HAP-1 (cell line): ENCODE measurements at regions not wholly inside any gene's neighbourhood (a gene's known extent, or its start where the extent isn't known, plus 50 kb on each side); places are given as distances from the start of the nearest gene placed in this dataset.
A peak's percentile ranks its signal among the peaks of the same experiment; 100 is the strongest.

Experiments
- DNase-seq, 2 experiments: peaks; one replicate each; pipeline ENCODE4 v3.0.0-alpha.2; 2016 to 2020; ENCODE audit warnings: low spot score in 2 of 2
- H3K27me3 ChIP-seq: fragments of 250-450 bp; sonication (Bioruptor Pico); 2 replicates; pipeline ENCODE4 v1.5.1; 2020; ENCODE audit warnings: low read depth, mild to moderate bottlenecking, moderate library complexity
- H3K36me3 ChIP-seq: fragments of 250-450 bp; sonication (Bioruptor Pico); replicated peaks from 2 replicates; pipeline ENCODE4 v1.5.1; 2020; ENCODE audit warnings: mild to moderate bottlenecking
- H3K4me1 ChIP-seq: fragments of 250-450 bp; sonication (Bioruptor Pico); 2 replicates; pipeline ENCODE4 v1.5.1; 2020; ENCODE audit warnings: mild to moderate bottlenecking
- H3K4me3 ChIP-seq: fragments of 250-450 bp; sonication (Bioruptor Pico); 2 replicates; pipeline ENCODE4 v1.5.1; 2020; ENCODE audit warnings: mild to moderate bottlenecking, moderate library complexity
- H3K9me3 ChIP-seq: fragments of 250-450 bp; sonication (Bioruptor Pico); 2 replicates; pipeline ENCODE4 v1.5.1; 2020; ENCODE audit warnings: mild to moderate bottlenecking, moderate library complexity
- in situ Hi-C: fragments of 300-500 bp; cut with MboI; formaldehyde crosslinking; loops from 3 replicates; pipeline ENCODE4 v1.14.3; 2020; ENCODE audit warnings: low sequenced_read_pairs, inconsistent platforms, mixed read lengths

DNA sequence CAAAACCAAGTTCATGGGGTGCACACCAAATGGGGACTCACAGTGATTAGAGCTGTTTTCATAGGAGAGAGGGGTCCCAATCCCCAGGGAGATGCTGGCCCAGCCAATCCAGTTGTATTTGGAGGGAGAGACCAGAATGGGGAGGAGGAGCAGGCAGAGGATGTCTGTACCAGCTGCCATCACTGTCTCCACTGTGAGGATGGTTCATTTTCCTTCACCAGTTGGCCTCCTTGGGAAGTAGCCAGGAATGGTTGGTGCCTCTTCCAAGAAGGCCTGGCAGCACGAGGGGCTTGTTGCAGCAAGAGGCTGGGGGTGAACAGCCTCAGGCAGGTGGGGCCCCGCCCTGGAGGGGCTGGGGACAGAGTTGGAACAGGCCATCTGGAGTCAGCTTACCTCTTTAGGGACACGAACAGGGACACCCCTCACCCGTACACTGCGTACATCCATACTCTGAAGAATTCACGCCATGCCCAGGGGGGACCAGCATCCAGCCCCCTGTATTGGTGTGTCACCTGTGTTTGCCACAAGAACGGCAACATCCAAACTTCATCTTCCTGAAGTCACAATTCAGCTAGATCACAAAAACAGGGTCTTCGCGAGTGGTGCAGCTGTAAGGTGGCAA is 161.7 kb upstream of the ZNF236 start:
- in situ Hi-C loops: no loop called here
- H3K4me3 ChIP-seq: no peak overlapping the region
- no peak for DNase-seq
- H3K4me1 ChIP-seq: peaks cover 13% of the 10 kb centered on the region
- no peaks in the 10 kb centered on the region; the same call in 1 of the 2 replicates for H3K9me3 ChIP-seq
- no peaks in the 10 kb centered on the region for H3K36me3 ChIP-seq
- H3K27me3 ChIP-seq: no peaks in the 10 kb centered on the region

DNA sequence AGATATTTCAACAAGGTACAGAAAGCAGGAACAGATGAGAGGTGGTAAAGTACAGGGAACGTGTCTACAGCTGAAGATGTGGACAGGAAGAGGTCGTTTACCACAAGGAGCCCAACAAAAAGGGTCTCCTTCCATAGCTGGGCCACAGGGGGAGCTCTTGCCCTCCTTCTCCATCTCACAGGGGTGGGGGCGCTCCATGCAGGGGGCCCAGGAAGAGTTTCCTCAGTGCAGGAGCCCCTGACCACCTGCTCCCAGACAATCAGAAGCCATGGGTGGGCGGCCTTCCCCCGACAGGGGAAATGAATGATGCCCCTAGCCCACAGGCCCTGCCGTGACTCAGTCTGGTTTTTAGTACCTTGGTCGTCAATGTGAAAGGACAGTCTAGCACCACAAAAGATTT is 163.6 kb upstream of the ZNF516 start:
- DNase-seq: peak in 1 of 2 experiments; percentile 67
- in situ Hi-C loops: no loop called here

DNA sequence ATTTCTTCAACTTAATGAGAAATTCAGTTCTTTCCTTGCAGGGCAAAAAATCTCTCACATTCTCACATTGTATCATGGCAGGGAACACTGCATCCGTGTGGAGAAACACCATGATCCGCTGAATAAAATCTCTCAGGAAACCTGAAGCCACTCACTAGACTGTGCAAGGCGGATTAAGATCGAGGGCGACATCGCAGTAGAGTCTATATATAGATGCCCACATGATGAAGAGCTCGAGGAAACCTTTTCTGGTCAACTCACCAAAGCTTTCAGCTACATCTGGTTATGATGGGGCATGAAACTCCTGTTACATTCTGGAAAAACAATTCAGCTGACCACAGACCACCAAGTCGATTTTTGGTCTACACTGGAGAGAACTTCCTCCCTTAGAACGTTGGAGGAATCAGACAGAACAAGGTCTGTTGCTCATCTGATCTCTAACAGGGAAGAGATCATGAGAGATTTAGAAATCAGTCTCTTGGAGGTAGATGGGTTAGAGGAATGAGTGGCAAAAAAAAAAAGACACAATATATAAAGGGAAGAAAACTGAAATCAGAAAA is 162.9 kb upstream of the ZNF516 start:
- H3K36me3 ChIP-seq: no peaks in the 10 kb centered on the region
- no peaks in the 10 kb centered on the region for H3K9me3 ChIP-seq
- no peak for DNase-seq
- peaks cover 13% of the 10 kb centered on the region for H3K4me1 ChIP-seq
- no peaks in the 10 kb centered on the region for H3K27me3 ChIP-seq
- no peak overlapping the region for H3K4me3 ChIP-seq
- in situ Hi-C loops: no loop called here

More for the DNA sequence above, 163.6 kb upstream of the ZNF516 start:
- Histone ChIP-seq H3K27me3 (no peaks in the 10 kb centered on the region), H3K36me3 (no peaks in the 10 kb centered on the region), H3K4me3 (no peak overlapping the region), H3K9me3 (no peaks in the 10 kb centered on the region), H3K4me1 (peaks cover 13% of the 10 kb centered on the region)

DNA sequence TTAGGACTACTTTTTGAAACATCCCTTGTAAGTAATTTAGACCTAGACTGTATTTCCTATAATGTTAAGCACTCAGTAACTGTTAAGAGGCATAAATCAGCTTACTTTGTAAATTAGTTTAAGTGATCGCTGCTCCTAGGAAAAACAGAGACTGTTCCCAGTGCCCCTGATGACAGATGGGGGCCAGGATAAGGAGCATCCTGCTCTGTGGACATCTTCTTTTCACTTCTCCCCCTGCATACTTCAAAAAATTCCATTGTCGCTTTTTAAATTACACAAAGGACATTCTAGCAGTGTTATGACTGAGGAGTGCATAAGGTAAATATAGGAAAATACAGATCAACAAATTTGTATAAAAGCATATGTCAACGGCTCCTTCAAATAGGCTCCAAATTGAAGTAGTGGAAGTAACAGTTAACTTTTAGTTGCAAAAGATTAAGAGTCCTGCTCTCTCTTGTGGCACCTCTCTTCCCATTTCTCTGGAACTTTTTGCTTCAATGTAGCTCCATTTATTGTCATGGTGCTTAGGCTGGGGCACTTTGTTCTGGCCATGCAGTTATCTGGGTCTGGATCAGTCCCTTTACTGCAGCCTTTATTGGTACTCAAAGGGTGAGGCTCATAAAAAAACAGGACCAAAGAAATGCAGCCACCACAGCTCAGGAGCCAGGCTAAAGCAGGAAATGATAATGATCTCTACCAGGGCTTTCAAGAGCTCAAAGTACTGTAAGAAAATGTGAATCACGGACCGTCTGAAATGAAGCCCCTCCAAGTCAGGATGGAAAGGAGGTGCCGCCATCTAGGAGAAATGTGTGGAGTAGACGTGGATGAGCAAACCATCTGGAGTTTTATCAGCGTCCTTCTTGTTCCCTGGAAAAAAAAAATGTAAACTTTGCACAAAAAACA is 162.1 kb upstream of the ZNF516 start:
- DNase-seq: peak; percentile 64 to 85
- no peaks in the 10 kb centered on the region for H3K9me3 ChIP-seq
- in situ Hi-C loops: no loop called here
- peaks cover 13% of the 10 kb centered on the region for H3K4me1 ChIP-seq
- H3K4me3 ChIP-seq: no peak overlapping the region
- H3K36me3 ChIP-seq: no peaks in the 10 kb centered on the region
- no peaks in the 10 kb centered on the region for H3K27me3 ChIP-seq

DNA sequence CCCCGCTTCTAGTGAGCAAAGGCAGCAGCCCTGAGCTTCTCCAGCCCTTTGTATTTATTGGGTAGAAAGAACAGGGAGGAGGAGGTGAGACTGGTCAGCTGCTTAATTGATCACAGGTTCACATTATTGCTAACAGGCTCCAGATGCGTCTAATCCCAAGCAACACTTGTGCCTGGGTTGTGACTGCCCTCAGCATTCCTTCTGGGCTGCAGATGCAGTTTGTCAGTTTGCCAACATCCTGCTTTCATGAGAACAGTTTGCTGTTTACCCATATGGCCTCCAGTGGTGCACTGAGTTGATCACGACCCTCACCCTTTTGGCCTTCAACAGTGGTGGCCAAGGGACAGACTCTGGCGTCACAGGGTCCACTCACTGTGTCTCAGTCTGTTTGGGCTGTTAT is 159.5 kb upstream of the ZNF516 start:
- H3K4me3 ChIP-seq: no peak overlapping the region
- peaks cover 13% of the 10 kb centered on the region for H3K4me1 ChIP-seq
- no peaks in the 10 kb centered on the region for H3K36me3 ChIP-seq
- no peaks in the 10 kb centered on the region for H3K27me3 ChIP-seq
- DNase-seq: no peak
- in situ Hi-C loops: no loop called here
- H3K9me3 ChIP-seq: no peaks in the 10 kb centered on the region

DNA sequence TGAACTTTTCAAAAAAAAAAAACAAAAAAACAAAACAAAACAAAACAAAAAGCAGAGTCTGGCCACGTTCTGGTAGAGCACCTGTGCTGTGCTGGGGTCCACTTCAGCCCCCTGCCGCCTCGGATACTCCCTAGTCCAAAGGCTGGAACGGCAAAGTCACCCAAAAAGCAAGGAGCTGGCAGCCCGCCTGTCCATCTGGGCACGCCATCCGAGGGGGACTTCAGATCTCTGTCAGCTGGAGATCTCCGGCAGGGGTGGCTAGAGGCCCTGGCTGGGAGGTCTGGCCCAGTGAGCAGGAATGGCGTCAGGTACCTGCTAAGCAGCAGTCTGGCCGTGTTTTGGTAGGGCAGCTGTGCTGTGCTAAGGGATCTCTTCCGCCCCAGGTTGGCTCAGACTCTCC is 152.3 kb upstream of the ZNF516 start:
- H3K36me3 ChIP-seq: no peaks in the 10 kb centered on the region
- H3K9me3 ChIP-seq: no peaks in the 10 kb centered on the region
- in situ Hi-C loops: no loop called here
- H3K4me1 ChIP-seq: no peaks in the 10 kb centered on the region
- no peak overlapping the region for H3K4me3 ChIP-seq
- no peak for DNase-seq
- H3K27me3 ChIP-seq: no peaks in the 10 kb centered on the region

DNA sequence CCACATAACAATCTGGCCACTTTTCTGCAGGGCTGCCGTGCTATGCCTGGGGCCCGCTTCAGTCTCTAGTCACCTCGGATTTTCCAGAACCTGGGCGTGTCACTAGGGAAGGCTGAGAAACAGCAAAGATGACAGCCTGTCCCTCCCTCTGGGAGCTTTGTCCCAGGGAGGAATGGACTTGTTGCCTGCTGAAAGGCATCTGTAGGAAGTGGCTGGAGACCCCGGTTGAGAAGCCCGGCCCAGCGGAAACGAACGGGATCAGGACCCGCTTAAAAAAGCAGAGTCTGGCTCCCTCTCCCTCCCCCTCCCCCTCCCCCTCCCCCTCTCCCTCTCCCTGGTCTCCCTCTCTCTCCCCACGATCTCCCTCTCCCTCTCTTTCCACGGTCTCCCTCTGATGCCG is 149.5 kb upstream of the ZNF516 start:
- Histone ChIP-seq H3K4me1 (no peaks in the 10 kb centered on the region), H3K4me3 (no peak overlapping the region), H3K9me3 (no peaks in the 10 kb centered on the region), H3K27me3 (no peaks in the 10 kb centered on the region), H3K36me3 (no peaks in the 10 kb centered on the region)
- DNase-seq: no peak
- in situ Hi-C loops: no loop called here

DNA sequence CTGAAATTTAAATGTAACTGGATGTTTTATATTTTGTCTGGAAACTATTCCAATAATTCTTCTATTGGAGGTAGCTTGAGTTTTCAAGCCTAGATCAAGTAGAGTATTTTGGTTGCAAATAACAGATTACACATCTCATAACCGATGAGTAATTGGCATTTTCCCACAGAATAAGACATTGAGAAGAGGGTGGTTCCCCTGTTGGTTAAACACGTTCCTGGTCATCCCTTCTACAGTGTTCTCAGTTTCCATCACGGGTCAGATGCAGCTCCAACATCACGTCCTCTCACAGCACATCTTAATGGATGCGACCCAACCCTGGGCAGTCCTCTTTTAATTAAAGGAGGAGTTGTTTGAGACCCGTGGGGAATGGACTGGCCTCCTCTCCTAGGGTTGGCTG is 149.0 kb upstream of the ZNF516 start:
- Histone ChIP-seq H3K9me3 (no peaks in the 10 kb centered on the region), H3K27me3 (no peaks in the 10 kb centered on the region), H3K4me3 (no peak overlapping the region), H3K4me1 (no peaks in the 10 kb centered on the region), H3K36me3 (no peaks in the 10 kb centered on the region)
- in situ Hi-C loops: no loop called here
- no peak for DNase-seq

DNA sequence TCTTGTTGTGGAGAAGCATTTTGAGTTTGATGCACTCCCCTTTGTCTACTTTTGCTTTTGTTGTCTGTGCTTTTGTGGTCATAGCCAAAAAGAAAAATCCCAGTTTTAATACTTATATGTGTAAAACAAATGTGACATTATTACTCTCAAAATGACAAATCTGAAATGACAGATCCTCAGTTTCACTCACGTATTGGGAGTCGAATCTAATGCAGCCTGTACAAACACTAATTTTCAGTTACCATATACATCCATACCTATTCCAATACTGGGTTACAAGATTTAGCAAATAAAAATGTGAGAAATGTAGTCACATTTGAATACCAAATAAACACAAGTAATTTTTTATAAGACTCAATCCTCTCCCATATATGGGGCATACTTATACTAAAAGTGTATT is 148.2 kb upstream of the ZNF516 start:
- no peak for DNase-seq
- no peaks in the 10 kb centered on the region for H3K4me1 ChIP-seq
- H3K9me3 ChIP-seq: no peaks in the 10 kb centered on the region
- H3K27me3 ChIP-seq: no peaks in the 10 kb centered on the region
- in situ Hi-C loops: no loop called here
- no peak overlapping the region for H3K4me3 ChIP-seq
- H3K36me3 ChIP-seq: no peaks in the 10 kb centered on the region

DNA sequence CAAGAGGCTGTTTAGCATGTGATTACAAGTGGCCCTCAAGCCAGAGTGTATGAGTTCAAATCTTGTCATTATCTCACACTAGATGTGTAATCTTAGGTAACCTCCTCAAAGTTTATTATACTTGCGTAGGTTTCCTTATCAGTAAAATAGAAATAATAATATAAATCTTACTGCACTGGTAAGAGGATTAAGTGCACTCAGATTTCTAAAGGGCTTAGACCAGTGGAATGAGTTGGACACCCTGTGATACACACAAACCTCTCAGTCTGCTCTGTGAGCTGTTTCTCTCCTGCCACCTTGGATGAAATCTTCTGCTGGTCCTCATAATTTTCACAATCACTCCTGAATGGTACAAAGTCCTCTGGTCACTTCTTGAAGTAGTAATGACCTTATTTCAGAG is 145.4 kb upstream of the ZNF516 start:
- DNase-seq: no peak
- no peaks in the 10 kb centered on the region for H3K27me3 ChIP-seq
- H3K9me3 ChIP-seq: no peaks in the 10 kb centered on the region
- no peak overlapping the region for H3K4me3 ChIP-seq
- H3K36me3 ChIP-seq: no peaks in the 10 kb centered on the region
- H3K4me1 ChIP-seq: no peaks in the 10 kb centered on the region
- in situ Hi-C loops: no loop called here

DNA sequence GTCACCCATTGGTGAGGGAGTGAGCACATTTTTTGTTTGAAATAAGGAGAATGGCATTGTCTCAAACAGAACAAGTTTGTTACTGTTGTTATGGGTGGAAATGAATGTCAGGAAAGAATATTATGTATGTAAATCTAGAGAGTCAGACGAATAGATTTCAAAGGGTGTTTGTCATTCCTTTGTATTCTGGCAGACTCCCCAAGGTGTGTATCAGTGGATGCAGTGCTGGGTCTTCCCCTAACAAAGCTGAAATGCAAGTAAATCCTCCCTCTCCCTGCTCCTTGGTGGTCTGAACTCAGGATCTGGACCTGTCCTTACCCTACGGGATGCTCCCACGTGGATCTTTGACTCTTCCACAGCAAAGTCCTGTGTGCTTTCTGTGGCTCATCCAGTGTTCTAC is 139.5 kb upstream of the ZNF516 start:
- H3K9me3 ChIP-seq: no peaks in the 10 kb centered on the region
- DNase-seq: no peak
- in situ Hi-C loops: no loop called here
- H3K27me3 ChIP-seq: no peaks in the 10 kb centered on the region
- H3K4me1 ChIP-seq: no peaks in the 10 kb centered on the region
- no peaks in the 10 kb centered on the region for H3K36me3 ChIP-seq
- no peak overlapping the region for H3K4me3 ChIP-seq

DNA sequence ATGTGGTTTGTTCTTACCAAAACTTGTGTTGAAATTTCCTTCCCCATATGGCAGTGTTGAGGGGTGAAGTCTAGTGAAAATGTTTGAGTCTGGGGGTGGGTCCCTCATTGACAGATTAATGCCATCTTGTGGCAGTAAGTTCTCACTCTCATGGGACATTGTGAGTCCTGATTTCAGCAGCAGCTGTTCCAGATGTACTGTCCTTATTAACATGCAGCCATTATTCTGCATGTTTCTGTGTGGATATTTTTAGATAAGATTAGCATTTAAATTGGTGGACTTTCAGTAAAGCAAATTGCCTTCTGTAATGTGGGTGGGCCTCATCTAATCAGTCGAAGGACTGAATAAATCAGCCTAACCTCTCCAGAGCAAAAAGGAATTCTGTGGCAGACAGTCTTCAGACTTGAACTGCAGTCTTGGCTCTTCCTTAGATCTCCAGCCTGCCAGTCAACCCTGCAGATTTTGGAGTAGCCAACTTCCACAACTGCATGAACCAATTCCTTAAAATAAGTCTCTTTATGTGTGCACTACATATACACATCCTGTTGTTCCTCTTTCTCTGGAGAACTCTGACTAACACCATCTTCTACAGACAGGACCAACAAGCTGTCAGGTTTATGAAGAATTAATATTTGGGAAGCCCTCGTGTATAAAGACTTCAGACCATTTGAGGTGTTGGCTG is 138.7 kb upstream of the ZNF516 start:
- H3K36me3 ChIP-seq: no peaks in the 10 kb centered on the region
- DNase-seq: no peak
- H3K4me3 ChIP-seq: no peak overlapping the region
- H3K4me1 ChIP-seq: no peaks in the 10 kb centered on the region
- no peaks in the 10 kb centered on the region for H3K9me3 ChIP-seq
- H3K27me3 ChIP-seq: no peaks in the 10 kb centered on the region
- in situ Hi-C loops: no loop called here

DNA sequence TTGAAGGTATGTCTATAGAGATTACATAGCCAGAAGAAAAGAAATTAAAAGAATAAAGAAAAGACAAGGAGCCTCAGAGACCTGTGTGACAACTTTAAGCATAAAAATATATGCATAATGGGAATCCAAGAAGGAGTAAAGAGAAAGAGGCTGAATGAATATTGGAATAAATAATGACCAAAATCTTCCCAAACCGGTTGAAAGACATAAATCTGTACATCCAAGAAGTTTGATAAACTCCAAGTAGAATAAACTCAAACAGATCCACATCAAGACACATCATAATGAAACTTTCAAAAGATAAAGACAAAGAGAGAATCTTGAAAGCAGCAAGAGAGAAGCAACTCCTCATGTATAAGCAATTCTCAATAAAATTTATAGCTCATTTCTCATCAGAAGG is 132.4 kb upstream of the ZNF516 start:
- DNase-seq: no peak
- Histone ChIP-seq H3K4me3 (no peak overlapping the region), H3K9me3 (no peaks in the 10 kb centered on the region; the same call in 1 of the 2 replicates), H3K36me3 (no peaks in the 10 kb centered on the region), H3K4me1 (peaks cover 2% of the 10 kb centered on the region), H3K27me3 (no peaks in the 10 kb centered on the region)
- in situ Hi-C loops: no loop called here

DNA sequence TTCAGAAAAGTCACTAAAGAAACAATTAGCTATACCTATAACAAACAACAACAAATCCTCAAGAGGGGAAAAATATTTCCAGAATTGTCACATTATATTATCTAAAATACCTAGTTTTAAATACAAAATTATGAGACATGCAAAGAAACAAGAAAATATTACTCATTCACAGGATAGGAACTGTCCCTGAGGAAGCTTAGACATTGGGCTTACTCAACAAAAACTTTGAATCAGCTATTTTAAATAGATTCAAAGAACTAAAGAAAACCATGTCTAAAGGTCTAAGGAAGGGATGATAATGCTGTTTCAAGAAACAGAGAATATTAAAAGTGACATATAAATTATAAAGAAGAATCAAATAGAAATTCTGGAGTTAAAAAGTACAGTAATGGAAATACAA is 131.9 kb upstream of the ZNF516 start:
- DNase-seq: no peak
- Histone ChIP-seq H3K9me3 (no peaks in the 10 kb centered on the region; the same call in 1 of the 2 replicates), H3K4me3 (no peak overlapping the region), H3K4me1 (peaks cover 6% of the 10 kb centered on the region), H3K36me3 (no peaks in the 10 kb centered on the region), H3K27me3 (no peaks in the 10 kb centered on the region)
- in situ Hi-C loops: no loop called here
